Activated CD4-positive, alpha-beta T cell treated with anti-CD3 and anti-CD28 coated beads for 36 hours (primary cell): ENCODE measurements at regions not wholly inside any gene's neighbourhood (a gene's known extent, or its start where the extent isn't known, plus 50 kb on each side); places are given as distances from the start of the nearest gene placed in this dataset.

Experiments
- ATAC-seq: fragments of 200-7000 bp; cut with Tn5 transposase; one replicate; pipeline ENCODE4 v1.10.0; 2021; ENCODE audit warnings: mild to moderate bottlenecking, moderate library complexity
- CTCF ChIA-PET: fragments of 350-600 bp; sonication (Branson Sonifier 250); formaldehyde crosslinking; loops from one replicate; lab custom pipeline; 2021; ENCODE audit warnings: antibody characterized with exemption; lab: Charles Lee
- POLR2A ChIA-PET: fragments of 350-600 bp; sonication (Branson Sonifier 250); formaldehyde crosslinking; loops from one replicate; lab custom pipeline; 2021; ENCODE audit warnings: antibody characterized with exemption, inconsistent platforms; lab: Charles Lee
- DNase-seq: peaks from one replicate; pipeline ENCODE4 v3.0.0-alpha.2; 2020
- H3K27ac Mint-ChIP-seq: one replicate; pipeline ENCODE4 v1.8.0; 2021; ENCODE audit warnings: mixed read lengths
- H3K27me3 Mint-ChIP-seq: one replicate; pipeline ENCODE4 v1.8.0; 2021; ENCODE audit warnings: mixed read lengths
- H3K36me3 Mint-ChIP-seq: one replicate; pipeline ENCODE4 v1.8.0; 2021; ENCODE audit warnings: low read depth, mixed read lengths
- H3K4me1 Mint-ChIP-seq: one replicate; pipeline ENCODE4 v1.8.0; 2021; ENCODE audit warnings: mixed read lengths
- H3K4me3 Mint-ChIP-seq: one replicate; pipeline ENCODE4 v1.8.0; 2021; ENCODE audit warnings: mild to moderate bottlenecking, moderate library complexity, mixed read lengths
- H3K9me3 Mint-ChIP-seq: one replicate; pipeline ENCODE4 v1.8.0; 2021; ENCODE audit warnings: low read depth, mixed read lengths
- intact Hi-C, 2 experiments: fragments of 100-400 bp; cut with DNase I in 1 of 2; cut with micrococcal nuclease in 1 of 2; formaldehyde crosslinking; loops; one replicate each; pipeline versions ENCODE4 v1.14.2 to v1.15.1; 2022 to 2024; cut with DNase I, micrococcal nuclease

- ATAC-seq (no peak), DNase-seq (no peak)
- Mint-ChIP-seq H3K4me3 (no peak overlapping the region), H3K4me1 (peaks cover 3% of the 10 kb centered on the region), H3K27me3 (peaks cover 7% of the 10 kb centered on the region), H3K27ac (no peak overlapping the region), H3K9me3 (peaks cover 5% of the 10 kb centered on the region), H3K36me3 (no peaks in the 10 kb centered on the region)
- CTCF ChIA-PET: no interaction called here
- POLR2A ChIA-PET: no interaction called here
- intact Hi-C loops: no loop called here
These were observed 297.5 kb upstream of the CRIM1 start for GRCh38 chr2:36058076-36058475.

- intact Hi-C loops: no loop called here
- DNase-seq (no peak), ATAC-seq (no peak)
- POLR2A ChIA-PET: no interaction called here
- CTCF ChIA-PET: interaction anchor here (0.6 to 1.4 kb wide), 3 partner anchors 14 to 36 kb away, joined by 3 to 4 read pairs (median 3); no protein-coding TSS in a partner anchor
- Mint-ChIP-seq H3K27ac (no peak overlapping the region), H3K36me3 (no peaks in the 10 kb centered on the region), H3K4me1 (no peaks in the 10 kb centered on the region), H3K4me3 (no peak overlapping the region), H3K27me3 (peaks cover 1% of the 10 kb centered on the region), H3K9me3 (peaks cover 12% of the 10 kb centered on the region)
These were observed 302.8 kb upstream of the CRIM1 start for GRCh38 chr2:36052819-36053218.

DNA sequence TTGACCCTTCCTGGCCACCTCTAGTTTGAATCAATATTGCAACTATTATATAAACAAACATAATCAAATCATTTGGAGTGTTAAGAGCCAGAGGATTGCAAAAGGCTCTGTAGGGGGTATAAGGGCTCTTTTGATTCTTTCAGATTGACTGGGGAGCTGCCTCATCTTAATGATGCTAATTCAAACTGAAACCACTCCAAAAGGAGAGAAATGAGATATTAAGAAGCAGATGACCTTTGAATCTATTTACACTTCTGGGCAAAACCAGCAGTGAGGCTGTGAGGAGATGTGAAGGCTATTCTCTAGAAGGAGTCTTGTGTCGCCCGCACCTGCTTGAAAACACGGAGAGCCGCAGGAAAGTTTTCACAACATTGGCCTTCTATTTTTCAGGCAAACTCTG lies 311.2 kb upstream of the CRIM1 start:
- H3K9me3 Mint-ChIP-seq: peaks cover 4% of the 10 kb centered on the region
- DNase-seq (no peak), ATAC-seq (no peak)
- intact Hi-C loops: no loop called here
- H3K4me1 Mint-ChIP-seq: no peaks in the 10 kb centered on the region
- H3K36me3 Mint-ChIP-seq: no peaks in the 10 kb centered on the region
- H3K4me3 Mint-ChIP-seq: no peak overlapping the region
- peaks cover 5% of the 10 kb centered on the region for H3K27me3 Mint-ChIP-seq
- H3K27ac Mint-ChIP-seq: no peak overlapping the region
- POLR2A ChIA-PET: no interaction called here
- CTCF ChIA-PET: no interaction called here

DNA sequence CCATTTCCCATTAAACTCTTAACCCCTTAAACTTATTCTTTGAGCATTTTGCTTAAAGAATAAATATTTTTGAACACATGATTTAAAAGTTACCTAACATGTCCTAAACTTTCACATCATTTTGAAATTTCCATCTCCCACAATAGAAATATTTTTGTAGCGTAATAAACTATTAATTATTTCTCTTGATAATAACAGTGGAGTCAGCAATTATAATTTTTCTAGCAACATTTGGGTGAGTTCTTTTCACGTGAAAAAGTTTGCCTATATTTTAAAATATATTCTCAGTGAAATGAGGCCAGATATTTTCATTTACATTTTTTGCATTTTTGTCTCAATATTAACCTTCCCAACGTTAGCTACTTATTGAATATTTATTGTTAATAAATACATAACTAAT lies 320.4 kb upstream of the CRIM1 start:
- ATAC-seq: no peak
- DNase-seq: no peak
- CTCF ChIA-PET: no interaction called here
- H3K36me3 Mint-ChIP-seq: peaks cover 1% of the 10 kb centered on the region
- H3K9me3 Mint-ChIP-seq: peaks cover 2% of the 10 kb centered on the region
- H3K4me3 Mint-ChIP-seq: no peak overlapping the region
- peaks cover 6% of the 10 kb centered on the region for H3K27me3 Mint-ChIP-seq
- no peaks in the 10 kb centered on the region for H3K4me1 Mint-ChIP-seq
- POLR2A ChIA-PET: no interaction called here
- intact Hi-C loops: no loop called here
- no peak overlapping the region for H3K27ac Mint-ChIP-seq

GRCh38 chr2:36032046-36032445 lies 323.5 kb upstream of the CRIM1 start:
- H3K9me3 Mint-ChIP-seq: no peaks in the 10 kb centered on the region
- no peak overlapping the region for H3K4me3 Mint-ChIP-seq
- POLR2A ChIA-PET: no interaction called here
- H3K4me1 Mint-ChIP-seq: peaks cover 5% of the 10 kb centered on the region
- intact Hi-C loops: no loop called here
- CTCF ChIA-PET: no interaction called here
- DNase-seq: no peak
- peaks cover 2% of the 10 kb centered on the region for H3K27me3 Mint-ChIP-seq
- no peak for ATAC-seq
- H3K27ac Mint-ChIP-seq: no peak overlapping the region
- peaks cover 1% of the 10 kb centered on the region for H3K36me3 Mint-ChIP-seq

DNA sequence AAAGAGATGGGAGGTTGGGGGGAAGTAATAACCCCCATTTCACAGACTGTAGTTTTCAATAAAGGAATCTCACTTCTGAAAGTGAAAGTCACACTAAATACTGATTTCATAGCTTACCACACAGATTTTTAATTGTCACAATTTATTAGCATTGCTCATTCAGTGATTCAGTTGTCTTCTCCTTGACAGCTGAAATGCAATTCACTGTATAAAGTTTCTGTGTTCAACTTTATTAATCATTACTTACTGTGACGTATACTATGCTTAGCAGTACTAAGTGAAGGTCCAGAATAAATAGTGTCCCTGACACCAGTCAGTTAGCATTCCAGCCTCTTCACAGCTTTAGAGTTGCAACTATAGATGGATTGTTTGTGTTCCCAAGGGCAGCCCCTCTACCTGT lies 324.1 kb upstream of the CRIM1 start:
- Mint-ChIP-seq H3K4me3 (no peak overlapping the region), H3K9me3 (no peaks in the 10 kb centered on the region), H3K27ac (no peak overlapping the region), H3K36me3 (peaks cover 1% of the 10 kb centered on the region), H3K27me3 (peaks cover 2% of the 10 kb centered on the region), H3K4me1 (peaks cover 5% of the 10 kb centered on the region)
- ChIA-PET POLR2A (no interaction called here), CTCF (interaction anchor here (1.1 kb wide), 1 partner anchor 20 kb away, joined by 3 read pairs; no protein-coding TSS in a partner anchor)
- intact Hi-C loops: no loop called here
- no peak for ATAC-seq
- no peak for DNase-seq

DNA sequence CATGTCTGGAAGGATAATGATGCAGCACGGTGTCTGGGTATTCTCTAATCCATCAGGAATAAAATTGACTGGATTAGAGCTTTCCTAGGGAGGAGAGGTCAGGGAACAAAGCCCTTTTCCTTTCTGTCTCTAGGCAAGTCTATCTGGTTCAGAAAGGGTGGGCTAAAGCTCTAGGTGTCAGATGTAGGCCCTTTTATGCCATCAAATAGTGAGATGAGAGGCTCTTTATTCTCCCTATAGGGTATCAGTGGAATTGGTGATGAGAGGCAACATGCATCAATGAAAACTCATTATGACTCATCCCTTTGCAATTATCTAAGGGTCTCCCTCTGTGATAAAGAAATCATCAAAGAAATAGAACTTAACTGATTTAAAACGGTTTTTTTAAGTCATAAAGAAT lies 328.0 kb upstream of the CRIM1 start:
- CTCF ChIA-PET: interaction anchor here (0.9 to 2.3 kb wide), 3 partner anchors 10 to 14 kb away, joined by 3 to 7 read pairs (median 3); no protein-coding TSS in a partner anchor
- intact Hi-C loops: no loop called here
- ATAC-seq (no peak), DNase-seq (no peak)
- POLR2A ChIA-PET: no interaction called here
- Mint-ChIP-seq H3K4me3 (no peak overlapping the region), H3K27me3 (peaks cover 2% of the 10 kb centered on the region), H3K9me3 (no peaks in the 10 kb centered on the region), H3K4me1 (peaks cover 5% of the 10 kb centered on the region), H3K36me3 (no peaks in the 10 kb centered on the region), H3K27ac (no peak overlapping the region)

- CTCF ChIA-PET: interaction anchor here (0.8 kb wide), 1 partner anchor 10 kb away, joined by 4 read pairs; no protein-coding TSS in a partner anchor
- ATAC-seq: no peak
- Mint-ChIP-seq H3K27me3 (peaks cover 6% of the 10 kb centered on the region), H3K4me3 (no peak overlapping the region), H3K4me1 (no peaks in the 10 kb centered on the region), H3K27ac (no peak overlapping the region), H3K36me3 (no peaks in the 10 kb centered on the region), H3K9me3 (no peaks in the 10 kb centered on the region)
- DNase-seq: no peak
- intact Hi-C loops: no loop called here
- POLR2A ChIA-PET: no interaction called here
These were observed 342.5 kb upstream of the CRIM1 start for GRCh38 chr2:36013064-36013463.

DNA sequence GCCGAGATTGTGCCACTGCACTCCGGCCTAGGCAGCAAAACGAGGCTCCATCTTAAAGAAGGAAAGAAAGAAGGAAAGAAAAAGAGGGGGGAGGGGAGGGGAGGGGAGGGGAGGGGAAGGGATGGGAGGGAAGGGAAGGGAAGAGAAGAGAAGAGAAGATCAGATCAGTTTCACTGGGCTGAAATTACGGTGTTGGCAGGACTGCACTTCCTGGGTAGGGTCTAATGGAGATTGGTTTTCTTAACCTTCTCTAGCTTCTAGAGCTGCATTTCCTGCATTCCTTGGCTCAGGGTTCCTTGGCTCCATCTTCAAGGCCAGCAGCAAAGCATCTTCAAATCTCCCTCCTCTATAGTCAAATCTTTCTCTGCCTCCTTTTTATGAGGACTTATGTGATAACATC lies 349.1 kb upstream of the CRIM1 start:
- peaks cover 5% of the 10 kb centered on the region for H3K4me1 Mint-ChIP-seq
- H3K36me3 Mint-ChIP-seq: no peaks in the 10 kb centered on the region
- CTCF ChIA-PET: no interaction called here
- H3K4me3 Mint-ChIP-seq: no peak overlapping the region
- no peak for ATAC-seq
- POLR2A ChIA-PET: no interaction called here
- H3K9me3 Mint-ChIP-seq: no peaks in the 10 kb centered on the region
- no peak for DNase-seq
- H3K27me3 Mint-ChIP-seq: peaks cover 2% of the 10 kb centered on the region
- intact Hi-C loops: no loop called here
- H3K27ac Mint-ChIP-seq: no peak overlapping the region

- Mint-ChIP-seq H3K4me1 (peaks cover 5% of the 10 kb centered on the region), H3K36me3 (no peaks in the 10 kb centered on the region), H3K27me3 (peaks cover 5% of the 10 kb centered on the region), H3K4me3 (no peak overlapping the region), H3K9me3 (no peaks in the 10 kb centered on the region), H3K27ac (no peak overlapping the region)
- no peak for DNase-seq
- ChIA-PET POLR2A (no interaction called here), CTCF (no interaction called here)
- intact Hi-C loops: no loop called here
- ATAC-seq: no peak
These were observed 352.6 kb upstream of the CRIM1 start for GRCh38 chr2:36002941-36003340.

GRCh38 chr2:35997488-35997887 lies 358.1 kb upstream of the CRIM1 start:
- ChIA-PET POLR2A (no interaction called here), CTCF (no interaction called here)
- no peaks in the 10 kb centered on the region for H3K36me3 Mint-ChIP-seq
- intact Hi-C loops: no loop called here
- H3K27ac Mint-ChIP-seq: no peak overlapping the region
- no peaks in the 10 kb centered on the region for H3K4me1 Mint-ChIP-seq
- peaks cover 6% of the 10 kb centered on the region for H3K27me3 Mint-ChIP-seq
- ATAC-seq: peak; percentile 55
- DNase-seq: peak; percentile 6
- H3K9me3 Mint-ChIP-seq: no peaks in the 10 kb centered on the region
- H3K4me3 Mint-ChIP-seq: no peak overlapping the region

- no peak overlapping the region for H3K27ac Mint-ChIP-seq
- peaks cover 4% of the 10 kb centered on the region for H3K4me1 Mint-ChIP-seq
- H3K27me3 Mint-ChIP-seq: peaks cover 2% of the 10 kb centered on the region
- DNase-seq (no peak), ATAC-seq (no peak)
- intact Hi-C loops: no loop called here
- no peaks in the 10 kb centered on the region for H3K36me3 Mint-ChIP-seq
- CTCF ChIA-PET: interaction anchor here (0.6 to 1.1 kb wide), 3 partner anchors 9 to 71 kb away, joined by 3 to 4 read pairs (median 4); no protein-coding TSS in a partner anchor
- no peak overlapping the region for H3K4me3 Mint-ChIP-seq
- peaks cover 2% of the 10 kb centered on the region for H3K9me3 Mint-ChIP-seq
- POLR2A ChIA-PET: no interaction called here
These were observed 366.1 kb upstream of the CRIM1 start for GRCh38 chr2:35989503-35989902.
